ENCODE measurements at regions not wholly inside any gene's neighbourhood (a gene's known extent, or its start where the extent isn't known, plus 50 kb on each side); places are given as distances from the start of the nearest gene placed in this dataset.

- TF ChIP-seq SPI1 (IDR thresholded peaks at IDR 0.05; ENCODE audit: borderline replicate concordance, insufficient read depth, low read depth, low read length) (no peak), NRF1 (conservative IDR thresholded peaks at IDR 0.05; ENCODE audit: low read depth, low read length) (no peak), RAD21 (IDR thresholded peaks at IDR 0.05; ENCODE audit: insufficient read depth, low read depth, low read length) (peak; percentile 63), YY1 (IDR thresholded peaks at IDR 0.05; ENCODE audit: low read depth, low read length) (0 out of 2 replicates have a peak, but pooled peaks have one; percentile 21), ZSCAN29 (IDR thresholded peaks at IDR 0.05) (no peak), SP1 (IDR thresholded peaks at IDR 0.05; ENCODE audit: low read depth, low read length) (no peak), GATAD2B (conservative IDR thresholded peaks at IDR 0.05; ENCODE audit: low read depth) (no peak), ZBED1 (IDR thresholded peaks at IDR 0.05; ENCODE audit: borderline replicate concordance) (no peak), ZBTB40 (IDR thresholded peaks at IDR 0.05; ENCODE audit: borderline replicate concordance) (no peak), CHD2 (IDR thresholded peaks at IDR 0.05; ENCODE audit: borderline replicate concordance, low read depth, low read length) (no peak), DPF2 (IDR thresholded peaks at IDR 0.05) (0 out of 2 replicates have a peak, but pooled peaks have one; percentile 23), SMAD5 (IDR thresholded peaks at IDR 0.05; ENCODE audit: low read depth) (no peak), IKZF1 (conservative IDR thresholded peaks at IDR 0.05) (0 out of 2 replicates have a peak, but pooled peaks have one; percentile 19), ZZZ3 (IDR thresholded peaks at IDR 0.05; ENCODE audit: control insufficient read depth, insufficient read length, low read depth) (no peak), RUNX3 (IDR thresholded peaks at IDR 0.05; ENCODE audit: low read length) (no peak), IRF5 (IDR thresholded peaks at IDR 0.05; ENCODE audit: borderline replicate concordance) (no peak), TCF12 (IDR thresholded peaks at IDR 0.05; ENCODE audit: low read depth, low read length) (no peak), NR2F1 (conservative IDR thresholded peaks at IDR 0.05) (no peak), PBX3 (IDR thresholded peaks at IDR 0.05; ENCODE audit: insufficient replicate concordance, low read depth, low read length) (peak; percentile 81), WRNIP1 (IDR thresholded peaks at IDR 0.05; ENCODE audit: borderline replicate concordance, low read depth, low read length) (no peak)
- TF ChIP-seq, protein P1, sequence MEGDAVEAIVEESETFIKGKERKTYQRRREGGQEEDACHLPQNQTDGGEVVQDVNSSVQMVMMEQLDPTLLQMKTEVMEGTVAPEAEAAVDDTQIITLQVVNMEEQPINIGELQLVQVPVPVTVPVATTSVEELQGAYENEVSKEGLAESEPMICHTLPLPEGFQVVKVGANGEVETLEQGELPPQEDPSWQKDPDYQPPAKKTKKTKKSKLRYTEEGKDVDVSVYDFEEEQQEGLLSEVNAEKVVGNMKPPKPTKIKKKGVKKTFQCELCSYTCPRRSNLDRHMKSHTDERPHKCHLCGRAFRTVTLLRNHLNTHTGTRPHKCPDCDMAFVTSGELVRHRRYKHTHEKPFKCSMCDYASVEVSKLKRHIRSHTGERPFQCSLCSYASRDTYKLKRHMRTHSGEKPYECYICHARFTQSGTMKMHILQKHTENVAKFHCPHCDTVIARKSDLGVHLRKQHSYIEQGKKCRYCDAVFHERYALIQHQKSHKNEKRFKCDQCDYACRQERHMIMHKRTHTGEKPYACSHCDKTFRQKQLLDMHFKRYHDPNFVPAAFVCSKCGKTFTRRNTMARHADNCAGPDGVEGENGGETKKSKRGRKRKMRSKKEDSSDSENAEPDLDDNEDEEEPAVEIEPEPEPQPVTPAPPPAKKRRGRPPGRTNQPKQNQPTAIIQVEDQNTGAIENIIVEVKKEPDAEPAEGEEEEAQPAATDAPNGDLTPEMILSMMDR (IDR thresholded peaks at IDR 0.05 in 2 of 3, conservative IDR thresholded peaks at IDR 0.05 in 1 of 3; ENCODE audit: control insufficient read depth in 2 of 3, extremely low read depth in 1 of 3, insufficient read depth in 1 of 3, low read depth in 3 of 3, low read length in 3 of 3), result peak; percentile 64 to 66 (median 66)
- TF ChIP-seq, protein P2, sequence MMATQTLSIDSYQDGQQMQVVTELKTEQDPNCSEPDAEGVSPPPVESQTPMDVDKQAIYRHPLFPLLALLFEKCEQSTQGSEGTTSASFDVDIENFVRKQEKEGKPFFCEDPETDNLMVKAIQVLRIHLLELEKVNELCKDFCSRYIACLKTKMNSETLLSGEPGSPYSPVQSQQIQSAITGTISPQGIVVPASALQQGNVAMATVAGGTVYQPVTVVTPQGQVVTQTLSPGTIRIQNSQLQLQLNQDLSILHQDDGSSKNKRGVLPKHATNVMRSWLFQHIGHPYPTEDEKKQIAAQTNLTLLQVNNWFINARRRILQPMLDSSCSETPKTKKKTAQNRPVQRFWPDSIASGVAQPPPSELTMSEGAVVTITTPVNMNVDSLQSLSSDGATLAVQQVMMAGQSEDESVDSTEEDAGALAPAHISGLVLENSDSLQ (IDR thresholded peaks at IDR 0.05), result peak; percentile 89
Measured at GRCh38 chr12:125533434-125534029, 468.3 kb downstream of the AACS start (continued).
